K562 (cell line): ENCODE measurements at regions not wholly inside any gene's neighbourhood (a gene's known extent, or its start where the extent isn't known, plus 50 kb on each side); places are given as distances from the start of the nearest gene placed in this dataset.

Experiments used
- ATAC-seq: fragments of 200-7000 bp; cut with Tn5 transposase; 3 replicates; pipeline ENCODE4 v1.9.1; 2020; ENCODE audit warnings: moderate library complexity
- BruUV-seq: library from RNA; stranded (reverse); fragments of 400-500 nt; replicated peaks from 2 replicates; lab custom pipeline; 2021; lab: Mats Ljungman, UMichigan
- CTCF ChIA-PET: fragments of 300-600 bp; formaldehyde crosslinking; extraction: SDS; loops from one replicate; lab custom pipeline; 2021; ENCODE audit warnings: low intra/inter-chr PET ratio; lab: Yijun Ruan, JAX
- POLR2A ChIA-PET: fragments of 300-600, 350-650 bp; sonication (Branson Sonifier 250); formaldehyde crosslinking; extraction: SDS; loops from one replicate; lab custom pipeline; 2021; ENCODE audit warnings: antibody characterized with exemption, inconsistent platforms; lab: Yijun Ruan, JAX
- DNase-seq, 4 experiments: peaks; one replicate each; pipeline versions ENCODE4 v3.0.0 to v3.0.0-alpha.2; 2011 to 2018; ENCODE audit warnings: low spot score in 3 of 4, mixed read lengths in 3 of 4; ENCODE audit errors: extremely low read depth in 1 of 4
- FAIRE-seq: peaks from 2 replicates; lab custom pipeline; 2011; peaks lifted over from hg19 to GRCh38; lab: Jason Lieb, UNC
- H2AFZ ChIP-seq: 2 replicates; pipeline ENCODE4 v1.6.0; 2011; ENCODE audit warnings: low read depth, low read length, control low read depth, inconsistent platforms
- H3K27ac ChIP-seq: fragments of 200-600 bp; 3 replicates; pipeline ENCODE4 v1.8.0; 2011; ENCODE audit warnings: low read depth, mild to moderate bottlenecking, control low read depth, inconsistent platforms, low read length, moderate library complexity, mixed read lengths; ENCODE audit errors: extremely low read depth
- H3K27me3 ChIP-seq, 2 experiments: fragments of 300-600 bp in 1 of 2; 2 replicates in 1 of 2; 3 replicates in 1 of 2; pipeline versions ENCODE4 v1.6.0 to v1.8.0; 2011; ENCODE audit warnings: inconsistent platforms in 2 of 2, low read length in 2 of 2, mild to moderate bottlenecking in 1 of 2, mixed read lengths in 1 of 2, moderate library complexity in 1 of 2; ENCODE audit not compliant: control insufficient read depth in 2 of 2, insufficient read depth in 2 of 2
- H3K36me3 ChIP-seq: fragments of 300-600 bp; 3 replicates; pipeline ENCODE4 v1.8.0; 2011; ENCODE audit warnings: mild to moderate bottlenecking, low read length, inconsistent platforms; ENCODE audit not compliant: control insufficient read depth, insufficient read depth
- H3K4me1 ChIP-seq, 2 experiments: fragments of 200-600 bp in 1 of 2; replicated peaks in 1 of 2; 2 replicates in 1 of 2; 3 replicates in 1 of 2; pipeline versions ENCODE4 v1.5.1 to v1.8.0; 2011; ENCODE audit warnings: inconsistent platforms in 2 of 2, low read length in 2 of 2, mild to moderate bottlenecking in 1 of 2, mixed read lengths in 1 of 2, moderate library complexity in 1 of 2; ENCODE audit not compliant: control insufficient read depth in 2 of 2, insufficient read depth in 2 of 2
- H3K4me2 ChIP-seq: 2 replicates; pipeline ENCODE4 v1.6.1; 2011; ENCODE audit warnings: low read length, control low read depth, inconsistent platforms, mixed read lengths; ENCODE audit not compliant: insufficient read depth
- H3K4me3 ChIP-seq: fragments of 200-600 bp; sonication (generic), shearing (Covaris generic); 2 replicates; pipeline ENCODE4 v1.5.1; 2016; ENCODE audit warnings: control low read depth, inconsistent platforms
- H3K79me2 ChIP-seq: fragments of 200-600 bp; 3 replicates; pipeline ENCODE4 v1.8.0; 2011; ENCODE audit warnings: low read length, inconsistent platforms; ENCODE audit not compliant: control insufficient read depth, insufficient read depth
- H3K9ac ChIP-seq, 2 experiments: 2 replicates each; pipeline versions ENCODE4 v1.6.0 to v1.6.1; 2011; ENCODE audit warnings: low read depth in 2 of 2, low read length in 2 of 2, control low read depth in 1 of 2, inconsistent platforms in 1 of 2, mild to moderate bottlenecking in 1 of 2, mixed read lengths in 1 of 2; ENCODE audit not compliant: insufficient read depth in 1 of 2
- H3K9me1 ChIP-seq: one replicate; pipeline ENCODE4 v1.6.0; 2011; ENCODE audit warnings: inconsistent platforms, mild to moderate bottlenecking, low read length, moderate library complexity; ENCODE audit not compliant: control insufficient read depth, insufficient read depth
- H3K9me3 ChIP-seq: replicated peaks from 2 replicates; pipeline ENCODE4 v1.5.1; 2011; ENCODE audit warnings: low read depth, low read length, inconsistent platforms; ENCODE audit not compliant: control insufficient read depth, insufficient read depth
- H4K20me1 ChIP-seq: replicated peaks from 2 replicates; pipeline ENCODE4 v1.6.1; 2011; ENCODE audit warnings: low read length, inconsistent platforms, mixed read lengths; ENCODE audit not compliant: control insufficient read depth, insufficient read depth
- MYNN ChIP-seq, 2 experiments: sonication (generic); formaldehyde crosslinking in 1 of 2; IDR thresholded peaks; 2 replicates each; pipeline versions ENCODE4 v1.5.0 to v1.6.1; 2016 to 2020; ENCODE audit warnings: antibody characterized with exemption in 1 of 2, missing genetic modification reagents in 1 of 2
- NFIC ChIP-seq: fragments of 450-650 bp; IDR thresholded peaks from 2 replicates; pipeline ENCODE4 v1.6.1; 2017; ENCODE audit warnings: mild to moderate bottlenecking, inconsistent platforms
- NR1H2 ChIP-seq: sonication (generic); formaldehyde crosslinking; IDR thresholded peaks from 2 replicates; pipeline ENCODE4 v1.4.0; 2020; ENCODE audit warnings: mild to moderate bottlenecking, missing genetic modification reagents
- SMAD3 ChIP-seq: fragments of 450-650 bp; formaldehyde crosslinking; conservative IDR thresholded peaks from 2 replicates; pipeline ENCODE4 v1.4.0; 2020; ENCODE audit warnings: mild to moderate bottlenecking
- TAF7 ChIP-seq: fragments of 450-650 bp; IDR thresholded peaks from 2 replicates; pipeline ENCODE4 v1.6.1; 2016; ENCODE audit warnings: missing genetic modification characterization, missing compliant biosample characterization
- ZKSCAN1 ChIP-seq: fragments of 150-350 bp; IDR thresholded peaks from 2 replicates; pipeline ENCODE4 v1.6.1; 2016; ENCODE audit warnings: low read depth, low read length
- ZNF280B ChIP-seq: fragments of 250-450 bp; sonication (Bioruptor Pico); IDR thresholded peaks from 2 replicates; pipeline ENCODE4 v1.5.1; 2021; ENCODE audit warnings: mild to moderate bottlenecking
- WGBS: fragments of 100-300 bp; shearing (Covaris generic); methylation state at CpG from one replicate; pipeline ENCODE4 v1.1.6; 2016; ENCODE audit warnings: low coverage, mixed read lengths; ENCODE audit not compliant: insufficient coverage; ENCODE audit errors: missing lambda C conversion rate; 5-methylcytosine and 5-hydroxymethylcytosine counted together
- in situ Hi-C: fragments of 300-500 bp; cut with MboI; formaldehyde crosslinking; loops from 4 replicates; pipeline ENCODE4 v1.15.0; 2018; ENCODE audit warnings: inconsistent platforms, mixed read lengths
- intact Hi-C: fragments of 100-400 bp; cut with micrococcal nuclease; formaldehyde crosslinking; loops from 2 replicates; pipeline ENCODE4 v1.14.2; 2022

- TF ChIP-seq ZNF280B (no peak), NR1H2 (CRISPR knock-in tag) (no peak), TAF7 (tag) (no peak)
These were observed 124.4 kb upstream of the SPRY2 start (continued) for GRCh38 chr13:80465321-80465720.

GRCh38 chr13:80463673-80464352, 122.9 kb upstream of the SPRY2 start:
- intact Hi-C loops: no loop called here
- ChIA-PET CTCF (no interaction called here), POLR2A (no interaction called here)
- Histone ChIP-seq H3K79me2 (no peaks in the 10 kb centered on the region), H3K4me2 (no peak overlapping the region), H3K9me1 (no peaks in the 10 kb centered on the region), H3K27me3 (no peaks in the 10 kb centered on the region), H3K4me1 (no peaks in the 10 kb centered on the region), H3K9ac (no peak overlapping the region), H3K36me3 (no peaks in the 10 kb centered on the region), H3K27ac (no peak overlapping the region), H2AFZ (no peak overlapping the region), H3K4me3 (no peak overlapping the region), H3K9me3 (no peaks in the 10 kb centered on the region), H4K20me1 (no peaks in the 10 kb centered on the region)
- TF ChIP-seq ZKSCAN1 (no peak), MYNN (IDR thresholded peaks at IDR 0.05) (no peak), MYNN (CRISPR knock-in tag; IDR thresholded peaks at IDR 0.05) (no peak), SMAD3 (CRISPR knock-in tag) (no peak), NFIC (peak; percentile 19; the same call in 1 of the 2 replicates)
- ATAC-seq: no peak
- in situ Hi-C loops: no loop called here
- WGBS: 0% methylated on average over 2 of the region's 3 CpGs
- FAIRE-seq: no peak
- BruUV-seq: no TSS peak
- no peak for DNase-seq
